Activated gamma-delta T cell (primary cell): ENCODE measurements at regions not wholly inside any gene's neighbourhood (a gene's known extent, or its start where the extent isn't known, plus 50 kb on each side); places are given as distances from the start of the nearest gene placed in this dataset.

Source experiments
- DNase-seq: peaks from one replicate; lab custom pipeline; 2025; lab: John Stamatoyannopoulos, UW

- no peak for DNase-seq
These were observed 838.7 kb upstream of the API5 start for GRCh38 chr11:42473106-42473505.

GRCh38 chr11:42482822-42483221 is 829.0 kb upstream of the API5 start:
- DNase-seq, result no peak

GRCh38 chr11:42490506-42490905 is 821.3 kb upstream of the API5 start:
- DNase-seq, result no peak

- no peak for DNase-seq
These were observed 817.3 kb upstream of the API5 start for GRCh38 chr11:42494459-42494858.

- DNase-seq, result no peak
These were observed 812.8 kb upstream of the API5 start for GRCh38 chr11:42498971-42499370.

GRCh38 chr11:42502151-42502550 is 809.6 kb upstream of the API5 start:
- no peak for DNase-seq

GRCh38 chr11:42521994-42522393 is 789.8 kb upstream of the API5 start:
- DNase-seq, result no peak

GRCh38 chr11:42524534-42525227 is 787.1 kb upstream of the API5 start:
- DNase-seq, result no peak

- DNase-seq, result no peak
These were observed 785.4 kb upstream of the API5 start for GRCh38 chr11:42526426-42526825.

GRCh38 chr11:42528471-42528870 is 783.3 kb upstream of the API5 start:
- no peak for DNase-seq

GRCh38 chr11:42528911-42529310 is 782.9 kb upstream of the API5 start:
- DNase-seq, result no peak

GRCh38 chr11:42536611-42537360 is 775.0 kb upstream of the API5 start:
- DNase-seq, result no peak

- DNase-seq, result no peak
These were observed 769.5 kb upstream of the API5 start for GRCh38 chr11:42542336-42542735.

- no peak for DNase-seq
These were observed 767.9 kb upstream of the API5 start for GRCh38 chr11:42543844-42544419.

GRCh38 chr11:42544726-42545125 is 767.1 kb upstream of the API5 start:
- DNase-seq, result no peak

- DNase-seq, result no peak
These were observed 765.8 kb upstream of the API5 start for GRCh38 chr11:42545954-42546353.

- no peak for DNase-seq
These were observed 759.0 kb upstream of the API5 start for GRCh38 chr11:42552786-42553185.

GRCh38 chr11:42555190-42555589 is 756.6 kb upstream of the API5 start:
- DNase-seq, result no peak

- no peak for DNase-seq
These were observed 740.5 kb upstream of the API5 start for GRCh38 chr11:42571131-42571877.

GRCh38 chr11:42571878-42572610 is 739.8 kb upstream of the API5 start:
- DNase-seq, result no peak

- no peak for DNase-seq
These were observed 735.5 kb upstream of the API5 start for GRCh38 chr11:42576318-42576717.

- DNase-seq, result no peak
These were observed 722.5 kb upstream of the API5 start for GRCh38 chr11:42589286-42589685.
